Spleen (tissue), 11 donors: ENCODE measurements at regions not wholly inside any gene's neighbourhood (a gene's known extent, or its start where the extent isn't known, plus 50 kb on each side); places are given as distances from the start of the nearest gene placed in this dataset.

Source experiments
- DNase-seq: peaks from one replicate; pipeline ENCODE4 v3.0.0-alpha.2; 2020
- H3K27ac ChIP-seq, 8 donors: fragments of 200-600 bp; sonication (generic) in 7 of 8; 1 replicate in 4 of 8; 2 replicates in 4 of 8; pipeline versions ENCODE4 v1.5.0 to v1.8.0; 2016 to 2021; ENCODE audit warnings: inconsistent platforms in 4 of 8, mild to moderate bottlenecking in 4 of 8, moderate library complexity in 1 of 8
- H3K27me3 ChIP-seq, 7 donors: fragments of 200-600 bp; sonication (generic) in 6 of 7; replicated peaks in 1 of 7; 1 replicate in 4 of 7; 2 replicates in 3 of 7; pipeline versions ENCODE4 v1.5.0 to v1.8.0; 2016 to 2021; ENCODE audit warnings: inconsistent platforms in 3 of 7, mild to moderate bottlenecking in 1 of 7
- H3K36me3 ChIP-seq, 6 donors: fragments of 200-600 bp; sonication (generic) in 5 of 6; 1 replicate in 4 of 6; 2 replicates in 2 of 6; pipeline versions ENCODE4 v1.5.0 to v1.8.0; 2016 to 2021; ENCODE audit warnings: inconsistent platforms in 2 of 6
- H3K4me1 ChIP-seq, 6 donors: fragments of 200-600 bp; sonication (generic) in 5 of 6; 1 replicate in 3 of 6; 2 replicates in 3 of 6; pipeline versions ENCODE4 v1.5.0 to v1.8.0; 2016 to 2021; ENCODE audit warnings: inconsistent platforms in 3 of 6
- H3K4me3 ChIP-seq, 8 donors: fragments of 200-600 bp; sonication (generic) in 7 of 8; 1 replicate in 4 of 8; 2 replicates in 4 of 8; pipeline versions ENCODE4 v1.5.0 to v1.8.0; 2016 to 2021; ENCODE audit warnings: inconsistent platforms in 4 of 8, mild to moderate bottlenecking in 4 of 8, moderate library complexity in 2 of 8
- H3K9me3 ChIP-seq, 8 donors: fragments of 200-600 bp; sonication (generic) in 7 of 8; 1 replicate in 4 of 8; 2 replicates in 4 of 8; pipeline versions ENCODE4 v1.5.0 to v1.8.0; 2016 to 2021; ENCODE audit warnings: inconsistent platforms in 4 of 8
- CTCF ChIP-seq, 11 experiments: fragments of 200-600 bp in 7 of 11; fragments of 450-650 bp in 4 of 11; sonication (generic) in 4 of 11; IDR thresholded peaks in 8 of 11; conservative IDR thresholded peaks in 3 of 11; 1 replicate in 7 of 11; 2 replicates in 4 of 11; pipeline versions ENCODE4 v1.4.0 to v1.8.0; 2016 to 2021; ENCODE audit warnings: antibody characterized with exemption in 11 of 11, inconsistent platforms in 4 of 11, mild to moderate bottlenecking in 1 of 11
- POLR2A ChIP-seq, 3 donors: fragments of 450-650 bp; IDR thresholded peaks; one replicate each; pipeline ENCODE4 v1.5.1; 2017; ENCODE audit warnings: antibody characterized with exemption in 3 of 3, mild to moderate bottlenecking in 1 of 3
- POLR2AphosphoS5 ChIP-seq, 3 donors: sonication (generic); formaldehyde crosslinking; IDR thresholded peaks; one replicate each; pipeline ENCODE4 v1.5.1; 2017; ENCODE audit warnings: antibody characterized with exemption in 3 of 3
- WGBS, 5 donors: extraction: QIAGEN DNeasy Blood & Tissue Kit in 3 of 5; methylation state at CpG; one replicate each; pipeline versions ENCODE4 v1.1.5 to v1.1.7; 2013 to 2018; 5-methylcytosine and 5-hydroxymethylcytosine counted together
- intact Hi-C: fragments of 100-400 bp; cut with DNase I; formaldehyde crosslinking; loops from one replicate; pipeline ENCODE4 v1.15.0; 2023; ENCODE audit warnings: low total_unique reads
- donor health status: healthy with polysubstance abuse.
- donor health status: DM: no; HTN: no; CAD: no; lungs with moderate emphysema.
- donor health status: DM: no; HTN: no; CAD: no.
- donor health status: Bipolar disorder and iron deficiency.
- donor health status: healthy.
- donor health status: DM: no; HTN: no; CAD: no.
- donor health status: DM: yes; HTN: yes; CAD: no.

GRCh38 chr18:2425426-2426317 lies 145.6 kb downstream of the METTL4 start:
- WGBS, 5 donors: 68 to 83% (median 73%) methylated on average over 4 of the region's 4 CpGs

GRCh38 chr18:2430191-2430590 lies 141.1 kb downstream of the METTL4 start:
- no peaks in the 10 kb centered on the region for H3K36me3 ChIP-seq
- no peaks in the 10 kb centered on the region for H3K4me1 ChIP-seq
- no peak for DNase-seq
- intact Hi-C loops: no loop called here
- H3K9me3 ChIP-seq: peaks cover 0 to 24% (median 13%) of the 10 kb centered on the region in 8 donors
- H3K4me3 ChIP-seq: no peak overlapping the region
- TF ChIP-seq CTCF (IDR thresholded peaks at IDR 0.05 in 8 of 11, conservative IDR thresholded peaks at IDR 0.05 in 3 of 11) (no peak), POLR2AphosphoS5 (IDR thresholded peaks at IDR 0.05) (no peak), POLR2A (IDR thresholded peaks at IDR 0.05) (no peak)
- no peaks in the 10 kb centered on the region for H3K27me3 ChIP-seq
- no peak overlapping the region for H3K27ac ChIP-seq

More at GRCh38 chr18:2425426-2426317, 145.6 kb downstream of the METTL4 start:
- Histone ChIP-seq H3K4me3 (no peak overlapping the region), H3K27ac (no peak overlapping the region), H3K9me3 (peaks cover 0 to 22% (median 13%) of the 10 kb centered on the region in 8 donors), H3K27me3 (no peaks in the 10 kb centered on the region), H3K4me1 (no peaks in the 10 kb centered on the region), H3K36me3 (no peaks in the 10 kb centered on the region)
- DNase-seq: no peak
- intact Hi-C loops: no loop called here
- no peak for TF ChIP-seq POLR2A (IDR thresholded peaks at IDR 0.05)
- TF ChIP-seq CTCF (IDR thresholded peaks at IDR 0.05 in 8 of 11, conservative IDR thresholded peaks at IDR 0.05 in 3 of 11): no peak

GRCh38 chr18:2431806-2432205 lies 139.5 kb downstream of the METTL4 start:
- TF ChIP-seq POLR2AphosphoS5 (IDR thresholded peaks at IDR 0.05) (no peak), CTCF (IDR thresholded peaks at IDR 0.05 in 8 of 11, conservative IDR thresholded peaks at IDR 0.05 in 3 of 11) (no peak), POLR2A (IDR thresholded peaks at IDR 0.05) (no peak)
- Histone ChIP-seq H3K27me3 (no peaks in the 10 kb centered on the region), H3K27ac (no peak overlapping the region), H3K4me1 (no peaks in the 10 kb centered on the region), H3K9me3 (peaks cover 0 to 24% (median 13%) of the 10 kb centered on the region in 8 donors), H3K4me3 (no peak overlapping the region), H3K36me3 (no peaks in the 10 kb centered on the region)
- no peak for DNase-seq
- intact Hi-C loops: no loop called here
- 66 to 93% (median 66%) methylated on average over 2 of the region's 2 CpGs for WGBS, 5 donors

GRCh38 chr18:2433366-2433765 lies 137.9 kb downstream of the METTL4 start:
- Histone ChIP-seq H3K4me3 (no peak overlapping the region), H3K27ac (no peak overlapping the region), H3K4me1 (no peaks in the 10 kb centered on the region), H3K9me3 (peaks cover 0 to 24% (median 13%) of the 10 kb centered on the region in 8 donors), H3K36me3 (no peaks in the 10 kb centered on the region), H3K27me3 (no peaks in the 10 kb centered on the region)
- 85 to 98% (median 90%) methylated on average over 1 of the region's 1 CpG for WGBS, 5 donors
- TF ChIP-seq POLR2A (IDR thresholded peaks at IDR 0.05) (no peak), POLR2AphosphoS5 (IDR thresholded peaks at IDR 0.05) (no peak), CTCF (IDR thresholded peaks at IDR 0.05 in 8 of 11, conservative IDR thresholded peaks at IDR 0.05 in 3 of 11) (no peak)
- intact Hi-C loops: no loop called here
- no peak for DNase-seq
